ENCODE measurements at regions not wholly inside any gene's neighbourhood (a gene's known extent, or its start where the extent isn't known, plus 50 kb on each side); places are given as distances from the start of the nearest gene placed in this dataset.

DNA sequence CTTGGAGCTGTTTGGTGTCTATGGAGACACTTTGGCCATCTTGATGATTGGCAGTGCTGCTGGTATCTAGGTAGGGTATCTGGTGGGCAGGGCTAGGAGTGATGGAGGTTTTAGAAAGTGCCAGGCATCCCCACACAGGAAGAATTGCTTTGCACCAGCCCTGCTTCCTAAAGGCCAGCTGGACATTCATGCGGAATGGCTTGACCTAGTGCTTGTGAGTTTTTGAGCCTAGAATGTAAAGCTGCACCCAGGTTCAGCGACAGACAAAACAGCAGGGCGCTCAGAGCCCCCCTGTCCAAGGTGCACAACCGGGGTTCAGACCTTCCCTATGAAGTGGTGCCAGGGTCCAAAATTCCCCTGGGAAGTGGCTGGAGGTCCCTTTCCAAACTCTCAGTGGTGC, 93.1 kb downstream of the ING1 start:
- TF ChIP-seq, protein P1, sequence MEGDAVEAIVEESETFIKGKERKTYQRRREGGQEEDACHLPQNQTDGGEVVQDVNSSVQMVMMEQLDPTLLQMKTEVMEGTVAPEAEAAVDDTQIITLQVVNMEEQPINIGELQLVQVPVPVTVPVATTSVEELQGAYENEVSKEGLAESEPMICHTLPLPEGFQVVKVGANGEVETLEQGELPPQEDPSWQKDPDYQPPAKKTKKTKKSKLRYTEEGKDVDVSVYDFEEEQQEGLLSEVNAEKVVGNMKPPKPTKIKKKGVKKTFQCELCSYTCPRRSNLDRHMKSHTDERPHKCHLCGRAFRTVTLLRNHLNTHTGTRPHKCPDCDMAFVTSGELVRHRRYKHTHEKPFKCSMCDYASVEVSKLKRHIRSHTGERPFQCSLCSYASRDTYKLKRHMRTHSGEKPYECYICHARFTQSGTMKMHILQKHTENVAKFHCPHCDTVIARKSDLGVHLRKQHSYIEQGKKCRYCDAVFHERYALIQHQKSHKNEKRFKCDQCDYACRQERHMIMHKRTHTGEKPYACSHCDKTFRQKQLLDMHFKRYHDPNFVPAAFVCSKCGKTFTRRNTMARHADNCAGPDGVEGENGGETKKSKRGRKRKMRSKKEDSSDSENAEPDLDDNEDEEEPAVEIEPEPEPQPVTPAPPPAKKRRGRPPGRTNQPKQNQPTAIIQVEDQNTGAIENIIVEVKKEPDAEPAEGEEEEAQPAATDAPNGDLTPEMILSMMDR (conservative IDR thresholded peaks at IDR 0.05; ENCODE audit: low read length), result no peak
- no peak for TF ChIP-seq EZH2phosphoT487 (IDR thresholded peaks at IDR 0.05; ENCODE audit: borderline replicate concordance, low read depth, low read length)
